ENCODE measurements at regions not wholly inside any gene's neighbourhood (a gene's known extent, or its start where the extent isn't known, plus 50 kb on each side); places are given as distances from the start of the nearest gene placed in this dataset.

DNA sequence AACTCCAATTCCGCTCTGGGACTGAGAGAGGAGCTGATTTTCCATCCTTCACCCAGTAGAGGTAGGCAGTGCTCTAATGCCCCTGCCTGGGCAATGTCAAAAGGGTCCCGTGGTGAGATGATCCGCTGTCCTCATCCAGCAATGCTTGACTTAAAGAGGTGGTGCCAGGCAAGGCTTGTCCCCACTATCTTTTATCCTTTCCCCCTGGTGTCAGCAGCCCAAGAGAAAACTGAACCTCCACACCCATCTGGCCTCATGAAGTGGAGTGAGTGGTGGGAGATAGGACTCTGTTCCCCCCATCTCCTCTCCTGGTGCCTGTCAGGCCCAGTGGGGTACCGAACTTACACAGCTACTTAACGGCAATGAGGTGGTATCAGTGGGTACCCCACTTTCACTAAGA, 107.1 kb downstream of the ABHD5 start:
- H3K9me3 ChIP-seq = no peaks in the 10 kb centered on the region
- H3K27ac ChIP-seq = no peak overlapping the region
- no peak overlapping the region for H3K4me3 ChIP-seq
- no peak for DNase-seq
- peaks cover 0 to 4% (median 0%) of the 10 kb centered on the region in 4 donors for H3K27me3 ChIP-seq
- H3K36me3 ChIP-seq = no peaks in the 10 kb centered on the region
- no peak for TF ChIP-seq POLR2A (IDR thresholded peaks at IDR 0.05)
- no peaks in the 10 kb centered on the region for H3K4me1 ChIP-seq
- WGBS, 2 donors = 40 to 72% methylated on average over 1 to 5 of the region's 5 CpGs
- intact Hi-C loops (cut with DNase I) = no loop called here

DNA sequence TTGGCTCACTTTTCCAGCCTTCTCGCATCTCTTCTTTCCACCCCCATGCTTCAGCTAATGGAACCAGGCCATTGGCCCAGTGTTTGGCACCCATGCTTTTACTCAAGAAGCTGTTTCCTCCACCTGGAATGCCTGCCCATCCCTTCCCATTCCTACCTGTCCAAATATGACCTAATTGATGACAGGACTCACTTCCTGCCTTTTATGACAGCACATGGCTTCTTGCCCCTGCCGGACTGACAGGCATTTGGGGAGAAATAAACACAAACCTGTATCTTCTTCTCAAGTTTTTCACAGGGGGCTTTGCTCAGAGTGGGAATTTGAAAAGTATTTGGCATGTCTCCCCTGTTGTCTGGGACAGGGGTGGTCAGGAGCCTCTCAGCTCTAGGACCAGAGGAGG, 120.1 kb downstream of the ABHD5 start:
- TF ChIP-seq, protein P1, sequence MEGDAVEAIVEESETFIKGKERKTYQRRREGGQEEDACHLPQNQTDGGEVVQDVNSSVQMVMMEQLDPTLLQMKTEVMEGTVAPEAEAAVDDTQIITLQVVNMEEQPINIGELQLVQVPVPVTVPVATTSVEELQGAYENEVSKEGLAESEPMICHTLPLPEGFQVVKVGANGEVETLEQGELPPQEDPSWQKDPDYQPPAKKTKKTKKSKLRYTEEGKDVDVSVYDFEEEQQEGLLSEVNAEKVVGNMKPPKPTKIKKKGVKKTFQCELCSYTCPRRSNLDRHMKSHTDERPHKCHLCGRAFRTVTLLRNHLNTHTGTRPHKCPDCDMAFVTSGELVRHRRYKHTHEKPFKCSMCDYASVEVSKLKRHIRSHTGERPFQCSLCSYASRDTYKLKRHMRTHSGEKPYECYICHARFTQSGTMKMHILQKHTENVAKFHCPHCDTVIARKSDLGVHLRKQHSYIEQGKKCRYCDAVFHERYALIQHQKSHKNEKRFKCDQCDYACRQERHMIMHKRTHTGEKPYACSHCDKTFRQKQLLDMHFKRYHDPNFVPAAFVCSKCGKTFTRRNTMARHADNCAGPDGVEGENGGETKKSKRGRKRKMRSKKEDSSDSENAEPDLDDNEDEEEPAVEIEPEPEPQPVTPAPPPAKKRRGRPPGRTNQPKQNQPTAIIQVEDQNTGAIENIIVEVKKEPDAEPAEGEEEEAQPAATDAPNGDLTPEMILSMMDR (IDR thresholded peaks at IDR 0.05) = no peak
- no peak for TF ChIP-seq POLR2A (IDR thresholded peaks at IDR 0.05)
- WGBS, 2 donors = 47 to 100% methylated on average over 1 to 2 of the region's 2 CpGs
- no peak overlapping the region for H3K4me3 ChIP-seq
- no peaks in the 10 kb centered on the region for H3K9me3 ChIP-seq
- no peaks in the 10 kb centered on the region for H3K36me3 ChIP-seq
- H3K27me3 ChIP-seq = no peaks in the 10 kb centered on the region
- DNase-seq = no peak
- H3K4me1 ChIP-seq = no peaks in the 10 kb centered on the region
- H3K27ac ChIP-seq = no peak overlapping the region
- intact Hi-C loops (cut with DNase I) = no loop called here

DNA sequence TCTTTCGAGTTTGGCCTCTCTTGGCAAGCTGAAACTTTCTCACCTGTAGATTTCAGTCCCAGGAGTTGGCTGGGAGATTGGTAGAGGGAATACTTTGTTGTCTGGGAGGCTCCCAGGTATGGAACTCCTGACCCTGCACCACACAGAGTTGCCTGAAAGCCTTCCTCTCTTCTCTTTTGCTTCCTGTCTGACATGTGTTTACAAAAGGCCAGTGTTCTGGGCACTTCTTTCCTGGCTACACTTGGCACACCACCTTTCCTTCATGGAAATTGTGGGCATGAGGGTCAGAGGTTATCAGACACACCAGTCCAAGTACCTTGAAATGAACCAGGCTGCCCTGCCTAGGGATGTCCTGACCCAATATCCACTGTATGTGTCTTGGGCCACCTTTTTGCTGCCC, 123.7 kb downstream of the ABHD5 start:
- H3K27me3 ChIP-seq = no peaks in the 10 kb centered on the region
- H3K4me1 ChIP-seq = no peaks in the 10 kb centered on the region
- H3K36me3 ChIP-seq = no peaks in the 10 kb centered on the region
- WGBS, 2 donors = 29% methylated on average over 1 of the region's 1 CpG; no CpG with 5 or more reads in 1 of the 2 donors
- no peak overlapping the region for H3K4me3 ChIP-seq
- no peak overlapping the region for H3K27ac ChIP-seq
- no peak for DNase-seq
- no peaks in the 10 kb centered on the region for H3K9me3 ChIP-seq
- TF ChIP-seq, protein P1 (IDR thresholded peaks at IDR 0.05) = no peak
- no peak for TF ChIP-seq POLR2A (IDR thresholded peaks at IDR 0.05)
- intact Hi-C loops (cut with DNase I) = no loop called here

DNA sequence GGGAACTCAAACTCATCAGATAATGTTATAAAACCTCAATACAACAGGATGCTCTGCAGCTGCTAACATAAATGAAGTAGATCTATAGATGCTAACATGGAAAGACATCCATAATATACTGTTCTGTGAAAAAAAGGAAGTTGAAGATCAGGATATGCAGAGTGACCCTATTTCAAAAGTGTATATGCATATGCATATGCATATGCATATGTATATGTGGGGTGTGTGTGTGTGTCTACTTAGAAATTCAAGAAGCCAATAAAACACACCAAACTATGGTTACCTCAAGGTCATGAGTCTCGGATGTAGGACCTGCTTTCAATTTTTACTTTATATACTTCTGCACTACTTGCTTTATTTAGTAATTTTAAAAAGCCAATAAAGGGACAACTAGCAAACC, 125.6 kb downstream of the ABHD5 start:
- H3K4me3 ChIP-seq = no peak overlapping the region
- H3K4me1 ChIP-seq = no peaks in the 10 kb centered on the region
- intact Hi-C loops (cut with DNase I) = no loop called here
- WGBS, 2 donors = 79 to 85% methylated on average over 1 of the region's 1 CpG
- no peak overlapping the region for H3K27ac ChIP-seq
- no peaks in the 10 kb centered on the region for H3K36me3 ChIP-seq
- H3K9me3 ChIP-seq = no peaks in the 10 kb centered on the region
- TF ChIP-seq, protein P1 (IDR thresholded peaks at IDR 0.05) = no peak
- no peak for TF ChIP-seq POLR2A (IDR thresholded peaks at IDR 0.05)
- H3K27me3 ChIP-seq = no peaks in the 10 kb centered on the region
- no peak for DNase-seq

DNA sequence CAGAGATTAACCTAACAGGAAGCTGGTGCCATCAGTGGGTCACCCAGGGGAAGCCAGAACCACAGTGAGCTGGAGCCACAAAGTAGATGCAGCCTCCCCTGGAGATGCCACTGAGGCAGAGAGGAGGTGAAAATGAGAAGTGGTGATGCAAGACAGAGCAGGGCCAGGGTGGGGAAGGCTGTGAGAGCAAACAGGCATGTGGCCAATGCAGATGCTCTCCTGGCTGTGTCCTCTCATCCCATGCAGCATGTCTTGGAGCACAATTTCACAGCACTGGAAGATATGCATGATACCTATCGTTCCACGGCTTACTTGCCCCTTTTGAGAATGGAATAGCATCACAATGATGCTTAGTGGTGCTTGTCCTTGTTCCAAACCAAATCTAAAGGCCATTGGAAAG, 126.3 kb downstream of the ABHD5 start:
- DNase-seq = no peak
- TF ChIP-seq, protein P1 (IDR thresholded peaks at IDR 0.05) = no peak
- TF ChIP-seq POLR2A (IDR thresholded peaks at IDR 0.05) = no peak
- 76 to 88% methylated on average over 2 of the region's 2 CpGs for WGBS, 2 donors

DNA sequence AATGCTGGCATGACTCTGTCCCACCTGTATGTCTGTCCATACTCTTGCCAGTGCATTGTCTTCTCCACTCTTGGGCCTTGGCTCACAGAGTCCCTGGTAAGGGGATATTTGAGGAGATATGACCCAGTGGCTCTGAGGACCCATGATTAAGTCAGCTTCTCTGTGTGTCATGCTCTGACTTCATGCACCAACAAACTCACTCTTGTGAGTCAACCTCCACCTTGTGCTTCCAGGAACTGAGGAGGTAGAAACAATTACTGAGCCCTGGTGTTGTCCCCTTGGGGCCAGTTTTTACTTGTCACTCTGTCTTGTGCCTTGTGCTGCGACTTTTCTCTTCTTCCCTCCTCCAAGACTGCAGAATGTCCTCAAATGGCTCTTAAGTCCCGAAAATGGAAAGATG, 127.1 kb downstream of the ABHD5 start:
- no peak for DNase-seq
- 40 to 72% methylated on average over 2 of the region's 2 CpGs for WGBS, 2 donors
- Histone ChIP-seq H3K27me3 (no peaks in the 10 kb centered on the region), H3K4me1 (no peaks in the 10 kb centered on the region), H3K9me3 (no peaks in the 10 kb centered on the region), H3K4me3 (no peak overlapping the region), H3K27ac (no peak overlapping the region), H3K36me3 (no peaks in the 10 kb centered on the region)
- TF ChIP-seq, protein P1 (IDR thresholded peaks at IDR 0.05) = no peak
- no peak for TF ChIP-seq POLR2A (IDR thresholded peaks at IDR 0.05)
- intact Hi-C loops (cut with DNase I) = no loop called here

More for the DNA sequence above, 126.3 kb downstream of the ABHD5 start:
- H3K4me1 ChIP-seq = no peaks in the 10 kb centered on the region
- no peak overlapping the region for H3K4me3 ChIP-seq
- intact Hi-C loops (cut with DNase I) = no loop called here
- H3K27me3 ChIP-seq = no peaks in the 10 kb centered on the region
- no peak overlapping the region for H3K27ac ChIP-seq
- no peaks in the 10 kb centered on the region for H3K36me3 ChIP-seq
- no peaks in the 10 kb centered on the region for H3K9me3 ChIP-seq
